Loucy (cell line): ENCODE measurements at regions not wholly inside any gene's neighbourhood (a gene's known extent, or its start where the extent isn't known, plus 50 kb on each side); places are given as distances from the start of the nearest gene placed in this dataset.

ENCODE experiments used
- H2AFZ ChIP-seq: fragments of 200-600 bp; sonication (generic); 2 replicates; pipeline ENCODE4 v1.6.0; 2016; ENCODE audit warnings: antibody characterized with exemption, mild to moderate bottlenecking, low read length, moderate library complexity
- H3F3A ChIP-seq: fragments of 200-600 bp; 2 replicates; pipeline ENCODE4 v1.6.0; 2016; ENCODE audit warnings: antibody characterized with exemption, low read depth, mild to moderate bottlenecking
- H3K27me3 ChIP-seq: fragments of 200-600 bp; sonication (generic); 2 replicates; pipeline ENCODE4 v1.6.1; 2014; ENCODE audit warnings: low read length, mild to moderate bottlenecking; ENCODE audit not compliant: insufficient read depth, poor library complexity, severe bottlenecking
- H3K36me3 ChIP-seq: fragments of 200-600 bp; sonication (generic); 2 replicates; pipeline ENCODE4 v1.6.1; 2016; ENCODE audit warnings: low read length; ENCODE audit not compliant: insufficient read depth
- H3K4me1 ChIP-seq: fragments of 200-600 bp; sonication (generic); 2 replicates; pipeline ENCODE4 v1.5.1; 2014; ENCODE audit warnings: low read length, mild to moderate bottlenecking; ENCODE audit not compliant: insufficient read depth, poor library complexity, severe bottlenecking
- H3K4me2 ChIP-seq: fragments of 200-600 bp; sonication (generic); 2 replicates; pipeline ENCODE4 v1.6.0; 2014; ENCODE audit warnings: antibody characterized with exemption, low read length, low read depth, mild to moderate bottlenecking; ENCODE audit not compliant: poor library complexity, severe bottlenecking
- H3K4me3 ChIP-seq: fragments of 200-600 bp; sonication (generic); 2 replicates; pipeline ENCODE4 v1.5.1; 2014; ENCODE audit warnings: low read length, mild to moderate bottlenecking, mixed read lengths; ENCODE audit not compliant: poor library complexity, severe bottlenecking
- H3K79me2 ChIP-seq: fragments of 200-600 bp; sonication (generic); 2 replicates; pipeline ENCODE4 v1.6.1; 2014; ENCODE audit warnings: low read length; ENCODE audit not compliant: insufficient read depth
- H3K9ac ChIP-seq: fragments of 200-600 bp; sonication (generic); 2 replicates; pipeline ENCODE4 v1.6.0; 2014; ENCODE audit warnings: mild to moderate bottlenecking, low read depth, low read length, moderate library complexity; ENCODE audit not compliant: poor library complexity, severe bottlenecking
- H3K9me2 ChIP-seq: fragments of 200-600 bp; sonication (generic); replicated peaks from 2 replicates; pipeline ENCODE4 v1.6.1; 2016; ENCODE audit warnings: low read depth, low read length, mixed read lengths
- H3K9me3 ChIP-seq: fragments of 200-600 bp; sonication (generic); 2 replicates; pipeline ENCODE4 v1.6.1; 2014; ENCODE audit warnings: mild to moderate bottlenecking, antibody characterized with exemption, low read length, low read depth; ENCODE audit not compliant: insufficient read depth
- H4K20me1 ChIP-seq: fragments of 200-600 bp; sonication (generic); 2 replicates; pipeline ENCODE4 v1.6.0; 2014; ENCODE audit warnings: antibody characterized with exemption, low read length, mild to moderate bottlenecking; ENCODE audit not compliant: insufficient read depth, poor library complexity, severe bottlenecking
- CTCF ChIP-seq: fragments of 200-600 bp; sonication (generic); conservative IDR thresholded peaks from 2 replicates; pipeline ENCODE4 v1.5.1; 2014; ENCODE audit warnings: mild to moderate bottlenecking, antibody characterized with exemption, low read length
- EZH2phosphoT487 ChIP-seq: fragments of 200-600 bp; IDR thresholded peaks from 2 replicates; pipeline ENCODE4 v1.6.1; 2018; ENCODE audit warnings: antibody characterized with exemption, mild to moderate bottlenecking, moderate library complexity, borderline replicate concordance

GRCh38 chr11:70544067-70544773, 145.9 kb downstream of the CTTN start:
- Histone ChIP-seq H3K4me1 (no peaks in the 10 kb centered on the region), H3K9ac (no peak overlapping the region), H3K79me2 (no peaks in the 10 kb centered on the region), H3K4me3 (no peak overlapping the region), H3K9me2 (no peaks in the 10 kb centered on the region), H3K9me3 (peaks cover 10% of the 10 kb centered on the region; the same call in 1 of the 2 replicates), H3K27me3 (no peaks in the 10 kb centered on the region), H2AFZ (no peak overlapping the region), H3K4me2 (no peak overlapping the region), H3F3A (no peaks in the 10 kb centered on the region), H3K36me3 (no peaks in the 10 kb centered on the region), H4K20me1 (no peaks in the 10 kb centered on the region)
- no peak for TF ChIP-seq CTCF
- no peak for TF ChIP-seq EZH2phosphoT487

GRCh38 chr11:70544774-70545609, 146.7 kb downstream of the CTTN start:
- Histone ChIP-seq H3K9me3 (peaks cover 14% of the 10 kb centered on the region; the same call in 1 of the 2 replicates), H3K4me2 (no peak overlapping the region), H3K9ac (no peak overlapping the region)

GRCh38 chr11:70545610-70545912, 147.2 kb downstream of the CTTN start:
- Histone ChIP-seq H3K9me3 (peaks cover 15% of the 10 kb centered on the region; the same call in 1 of the 2 replicates), H2AFZ (no peak overlapping the region), H3K9me2 (no peaks in the 10 kb centered on the region), H3K4me2 (no peak overlapping the region), H3K36me3 (no peaks in the 10 kb centered on the region), H3K79me2 (no peaks in the 10 kb centered on the region), H3K4me1 (no peaks in the 10 kb centered on the region), H3F3A (no peaks in the 10 kb centered on the region), H3K27me3 (no peaks in the 10 kb centered on the region), H3K9ac (no peak overlapping the region), H3K4me3 (no peak overlapping the region), H4K20me1 (no peaks in the 10 kb centered on the region)
- no peak for TF ChIP-seq EZH2phosphoT487
- TF ChIP-seq CTCF: no peak

More at GRCh38 chr11:70544774-70545609, 146.7 kb downstream of the CTTN start:
- no peak overlapping the region for H3K4me3 ChIP-seq
- no peaks in the 10 kb centered on the region for H3K36me3 ChIP-seq
- H3K27me3 ChIP-seq: no peaks in the 10 kb centered on the region
- no peaks in the 10 kb centered on the region for H3K79me2 ChIP-seq
- H4K20me1 ChIP-seq: no peaks in the 10 kb centered on the region
- TF ChIP-seq CTCF (no peak), EZH2phosphoT487 (no peak)
- H2AFZ ChIP-seq: no peak overlapping the region
- no peaks in the 10 kb centered on the region for H3K9me2 ChIP-seq
- H3K4me1 ChIP-seq: no peaks in the 10 kb centered on the region
- no peaks in the 10 kb centered on the region for H3F3A ChIP-seq
